ENCODE measurements at regions not wholly inside any gene's neighbourhood (a gene's known extent, or its start where the extent isn't known, plus 50 kb on each side); places are given as distances from the start of the nearest gene placed in this dataset.
A peak's percentile ranks its signal among the peaks of the same experiment; 100 is the strongest.
"Not testable (repeated sequence)": the region's sequence is repeated elsewhere in the genome, so short reads cannot be mapped to it uniquely, and the experiment has no call there.

GRCh38 chr5:152456815-152457443 is 51.9 kb upstream of the NMUR2 start:
- DNase-seq: no peak

DNA sequence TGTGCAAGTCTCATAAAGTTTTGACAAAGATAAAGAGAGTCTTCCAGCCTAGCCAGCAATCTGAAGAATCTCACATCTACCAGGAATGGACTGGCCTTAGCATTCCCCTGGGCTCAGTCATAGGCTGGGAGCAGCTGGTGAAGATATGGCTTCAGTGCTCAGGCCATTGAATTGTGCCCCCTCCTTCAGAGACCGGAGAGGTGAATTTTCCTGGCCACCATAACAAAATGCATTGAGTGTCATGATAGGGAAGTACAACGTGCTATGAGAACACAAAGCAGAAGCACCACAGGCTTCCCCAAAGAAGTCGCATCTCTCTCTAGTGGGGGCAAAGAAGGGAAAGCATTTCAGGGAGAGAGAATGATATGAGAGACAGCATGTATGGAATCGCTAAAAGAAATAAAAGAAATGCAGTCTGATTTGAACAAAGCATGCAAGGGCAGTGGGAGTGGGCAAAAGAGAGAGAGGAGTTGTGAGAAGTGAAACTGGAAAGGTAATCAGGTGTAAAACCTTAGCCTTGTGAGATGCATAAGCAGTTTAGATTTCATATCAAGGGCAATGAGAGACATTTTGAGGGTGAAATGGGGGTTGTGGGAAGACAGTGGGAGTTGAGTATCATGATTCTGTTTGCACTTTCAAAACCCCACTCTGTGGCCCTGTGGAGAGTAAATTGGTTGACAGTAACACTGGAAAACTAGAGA is 57.1 kb upstream of the NMUR2 start:
- no peak for DNase-seq

DNA sequence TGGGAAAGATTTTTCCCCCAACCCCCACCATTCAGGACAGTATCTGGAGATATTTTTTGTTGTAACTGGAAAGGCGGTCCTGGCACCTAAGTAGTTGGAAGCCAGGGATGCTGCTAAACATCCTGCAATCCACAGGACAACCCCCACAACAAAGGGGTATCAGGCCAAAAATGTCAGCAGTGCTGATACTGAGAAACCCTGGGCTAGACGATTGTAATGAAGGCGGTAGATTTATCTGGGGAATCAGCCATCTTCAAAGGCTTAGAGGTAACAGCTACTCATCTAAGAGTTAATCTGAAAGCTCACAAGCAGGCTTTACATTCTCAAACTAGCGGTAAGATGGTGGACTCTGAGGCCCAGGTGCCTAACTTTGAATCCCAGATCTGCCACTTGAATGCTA is 59.0 kb upstream of the NMUR2 start:
- no peak for DNase-seq

- no peak for DNase-seq
Observed at GRCh38 chr5:152465140-152465539, 60.1 kb upstream of the NMUR2 start.

DNA sequence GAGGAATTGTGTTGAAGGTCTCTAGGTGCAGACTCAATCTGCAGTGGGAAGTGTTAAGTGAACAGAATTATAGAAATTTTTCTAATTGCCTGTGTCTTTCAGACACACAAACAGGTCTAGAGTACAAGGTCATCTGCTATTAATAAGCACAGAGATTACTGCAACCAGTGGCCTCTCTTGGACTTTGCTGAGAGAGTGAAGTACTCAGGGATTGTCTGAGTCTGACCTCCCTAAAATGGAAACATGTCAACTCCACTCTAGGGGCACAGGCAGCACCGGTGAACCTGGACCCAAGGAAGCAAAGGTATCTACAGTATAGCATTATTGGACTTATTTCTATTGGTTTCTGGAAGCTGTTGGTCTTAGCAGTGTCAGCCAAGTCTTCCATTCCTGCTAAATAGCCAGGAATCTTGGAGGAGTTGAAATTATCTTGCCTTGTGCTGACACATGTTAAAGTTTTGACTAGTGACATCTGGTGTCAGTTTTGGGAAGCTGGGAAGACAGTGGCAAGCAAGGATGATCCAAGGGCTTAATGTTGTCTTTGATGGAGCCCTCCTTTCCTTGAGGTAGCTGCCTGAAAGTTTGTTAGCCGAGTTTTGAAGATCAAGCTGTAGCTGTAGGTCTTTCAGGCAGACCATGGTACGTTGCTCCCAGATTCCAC is 61.1 kb upstream of the NMUR2 start:
- DNase-seq: no peak

DNA sequence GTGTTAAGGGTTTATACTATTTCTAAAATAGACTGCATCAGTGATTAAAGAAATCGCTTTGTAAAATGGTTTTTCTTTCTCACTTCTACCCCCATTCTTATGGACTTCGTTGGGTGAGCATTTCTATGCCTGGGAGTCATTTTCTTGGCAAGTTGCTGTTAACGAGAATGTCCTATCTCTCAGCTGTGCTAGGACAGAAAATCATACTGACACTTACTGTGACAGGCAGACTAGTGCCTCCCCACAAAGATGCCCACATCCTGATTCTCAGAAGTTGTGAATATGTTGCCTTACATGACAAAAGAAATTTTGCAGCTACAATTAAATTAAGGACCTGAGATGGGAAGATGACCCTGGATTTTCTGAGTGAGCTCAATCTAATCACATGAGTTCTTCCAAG is 65.1 kb upstream of the NMUR2 start:
- no peak for DNase-seq

DNA sequence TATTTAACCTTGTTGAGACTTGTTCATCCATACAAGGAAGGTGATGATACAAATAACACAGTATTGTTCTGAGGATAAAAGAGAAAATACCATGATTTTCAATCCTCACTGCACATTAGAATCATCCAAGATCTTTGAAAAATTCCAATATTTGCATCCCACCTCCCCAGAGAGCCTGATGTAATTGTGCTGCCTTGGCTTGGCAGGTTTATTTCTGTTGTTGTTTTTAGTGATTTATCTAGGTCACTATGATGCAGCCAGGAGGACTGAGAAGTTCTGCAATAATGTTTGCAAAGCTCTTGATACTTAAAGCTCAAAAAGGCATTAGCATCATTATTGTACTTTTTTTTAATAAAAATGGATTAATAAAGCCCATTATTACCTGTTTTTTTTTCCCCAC is 67.0 kb upstream of the NMUR2 start:
- DNase-seq: no peak

DNA sequence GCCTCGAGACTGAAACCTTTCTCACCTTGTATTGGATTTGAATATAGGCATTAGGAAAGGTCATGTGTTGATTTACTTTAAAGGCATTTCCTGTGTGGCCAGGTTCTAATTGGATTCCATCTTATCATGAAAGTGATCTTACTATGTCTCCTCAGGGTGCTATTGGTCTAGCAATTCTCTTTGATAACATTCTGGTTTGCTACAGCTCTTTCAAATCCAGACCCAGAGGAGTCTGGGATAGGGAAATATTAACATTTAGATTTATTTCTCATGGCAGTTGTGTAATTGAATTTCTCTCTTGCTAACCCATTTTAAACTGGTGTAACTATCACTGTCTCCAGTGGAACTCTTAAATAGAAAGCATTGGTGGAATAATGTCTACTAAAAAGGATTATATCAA is 69.9 kb upstream of the NMUR2 start:
- no peak for DNase-seq

DNA sequence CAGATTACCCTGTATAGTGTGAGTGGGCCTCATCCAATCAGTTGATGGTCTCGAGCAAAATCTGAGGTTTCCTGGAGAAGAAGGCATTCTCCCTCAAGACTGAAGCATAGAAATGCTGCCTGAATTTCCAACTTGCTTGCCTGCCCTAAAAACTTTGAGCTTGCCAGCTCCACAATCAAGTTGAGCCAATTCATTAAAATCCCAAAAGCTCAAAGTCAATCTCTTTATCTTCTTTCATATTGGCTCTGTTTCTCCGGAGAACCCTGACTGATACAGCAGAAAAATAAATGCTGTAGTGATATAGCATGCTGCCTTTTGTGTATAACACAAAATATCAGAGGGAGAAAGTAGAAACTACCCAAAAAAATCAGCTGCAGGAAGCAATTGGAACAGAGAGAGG is 72.5 kb upstream of the NMUR2 start:
- DNase-seq: no peak

GRCh38 chr5:152479866-152480265 is 74.8 kb upstream of the NMUR2 start:
- DNase-seq: not testable (repeated sequence)

DNA sequence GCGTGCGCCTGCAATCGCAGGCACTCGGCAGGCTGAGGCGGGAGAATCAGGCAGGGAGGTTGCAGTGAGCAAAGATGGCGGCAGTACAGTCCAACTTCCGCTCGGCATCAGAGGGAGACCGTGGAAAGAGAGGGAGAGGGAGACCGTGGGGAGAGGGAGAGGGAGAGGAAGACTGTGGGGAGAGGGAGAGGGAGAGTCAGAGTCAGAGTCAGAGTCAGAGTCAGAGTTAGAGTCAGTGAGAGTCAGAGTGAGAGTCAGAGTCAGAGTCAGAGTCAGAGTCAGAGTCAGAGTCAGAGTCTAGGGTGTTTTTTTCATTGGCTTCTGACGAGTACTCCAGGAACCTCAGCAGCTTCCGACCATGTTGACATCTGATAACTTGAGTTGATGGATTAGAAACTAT is 75.6 kb upstream of the NMUR2 start:
- DNase-seq: not testable (repeated sequence)

DNA sequence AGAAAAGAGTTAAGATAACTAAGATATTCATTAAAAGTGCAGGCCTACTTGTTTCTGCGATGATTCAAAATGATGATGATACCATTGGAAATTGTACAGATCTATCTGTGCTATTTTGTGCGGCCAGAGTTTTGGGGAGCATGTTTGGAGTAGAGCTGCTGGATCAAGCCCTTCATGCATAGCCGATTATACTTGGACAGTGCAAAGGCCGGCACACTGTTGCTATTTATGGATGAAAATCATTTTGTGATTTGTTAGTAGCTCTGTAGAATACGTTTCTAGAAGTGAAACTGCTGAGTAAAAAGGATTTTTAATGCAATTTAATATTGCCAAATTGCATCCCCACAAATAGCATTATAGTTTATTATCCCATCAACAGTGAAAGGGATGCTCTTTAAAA is 82.1 kb upstream of the NMUR2 start:
- no peak for DNase-seq

DNA sequence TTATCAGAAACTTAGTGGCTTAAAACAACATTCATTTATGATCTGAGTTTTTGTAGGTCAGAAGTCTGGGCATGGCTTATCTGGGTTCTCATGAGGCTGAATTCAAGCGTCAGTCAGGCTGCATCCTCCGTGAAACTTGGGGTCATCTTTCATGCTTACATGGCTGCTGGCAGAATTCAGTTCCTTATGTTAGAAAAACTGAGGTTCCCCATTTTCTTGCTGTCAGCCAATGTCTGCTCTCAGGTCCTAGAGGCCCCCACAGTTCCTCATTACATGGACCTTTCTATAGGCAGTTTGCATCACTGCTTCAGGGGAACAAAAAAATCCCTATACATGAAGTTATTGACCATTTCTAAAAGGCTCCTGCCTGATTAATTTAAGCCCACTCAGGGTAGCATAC is 83.8 kb upstream of the NMUR2 start:
- DNase-seq: no peak

- no peak for DNase-seq
Observed at GRCh38 chr5:152499814-152500535, 94.9 kb upstream of the NMUR2 start.

- DNase-seq: no peak
Observed at GRCh38 chr5:152501294-152501693, 96.2 kb upstream of the NMUR2 start.

- no peak for DNase-seq
Observed at GRCh38 chr5:152503206-152503605, 98.1 kb upstream of the NMUR2 start.

DNA sequence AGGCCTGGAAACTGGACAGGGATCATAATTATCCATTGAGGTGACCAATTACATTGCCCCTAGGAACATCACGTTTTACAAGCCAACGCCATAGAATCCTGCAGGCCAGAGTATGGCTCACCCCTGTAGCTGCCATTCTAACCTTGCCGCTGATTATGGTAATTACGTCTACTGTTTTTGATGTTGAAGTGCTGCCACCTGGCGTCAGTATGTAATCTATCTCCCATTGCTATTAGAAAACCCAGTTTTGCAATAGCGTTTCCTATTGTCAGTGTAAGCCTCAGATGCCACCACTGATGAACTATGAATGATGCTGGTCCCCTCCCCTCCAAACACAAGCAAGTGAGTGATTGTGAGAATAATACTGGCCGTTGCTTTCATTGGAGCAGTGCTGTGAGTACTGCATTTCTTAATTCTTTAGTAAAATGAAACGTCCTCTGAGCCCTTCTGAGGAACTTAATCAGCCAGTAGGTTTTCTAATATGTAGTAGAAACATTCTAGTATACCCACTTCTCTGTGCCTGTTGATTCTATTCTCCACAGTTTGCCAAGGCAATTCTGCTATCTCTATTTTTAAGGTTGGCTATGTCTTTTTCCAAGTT is 100.5 kb upstream of the NMUR2 start:
- peak; percentile 17 for DNase-seq

DNA sequence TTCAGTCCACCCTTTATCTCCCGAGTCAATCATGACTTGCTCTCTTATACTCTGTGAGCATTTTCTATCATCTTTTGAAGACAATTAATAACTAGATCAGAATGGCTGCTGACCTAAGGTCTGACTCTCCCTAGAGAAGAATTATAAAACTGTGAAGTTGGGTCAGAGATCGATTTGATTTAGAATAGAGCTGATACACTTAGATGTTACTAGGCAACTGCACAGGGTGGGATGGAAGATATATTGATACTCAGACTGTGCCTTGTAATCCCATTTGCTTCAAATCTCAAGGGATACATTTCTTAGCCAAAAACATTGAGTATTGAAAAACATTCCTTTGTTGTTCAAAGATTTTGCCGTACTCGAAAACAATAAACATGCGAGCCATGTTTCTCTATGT is 106.0 kb upstream of the NMUR2 start:
- no peak for DNase-seq

DNA sequence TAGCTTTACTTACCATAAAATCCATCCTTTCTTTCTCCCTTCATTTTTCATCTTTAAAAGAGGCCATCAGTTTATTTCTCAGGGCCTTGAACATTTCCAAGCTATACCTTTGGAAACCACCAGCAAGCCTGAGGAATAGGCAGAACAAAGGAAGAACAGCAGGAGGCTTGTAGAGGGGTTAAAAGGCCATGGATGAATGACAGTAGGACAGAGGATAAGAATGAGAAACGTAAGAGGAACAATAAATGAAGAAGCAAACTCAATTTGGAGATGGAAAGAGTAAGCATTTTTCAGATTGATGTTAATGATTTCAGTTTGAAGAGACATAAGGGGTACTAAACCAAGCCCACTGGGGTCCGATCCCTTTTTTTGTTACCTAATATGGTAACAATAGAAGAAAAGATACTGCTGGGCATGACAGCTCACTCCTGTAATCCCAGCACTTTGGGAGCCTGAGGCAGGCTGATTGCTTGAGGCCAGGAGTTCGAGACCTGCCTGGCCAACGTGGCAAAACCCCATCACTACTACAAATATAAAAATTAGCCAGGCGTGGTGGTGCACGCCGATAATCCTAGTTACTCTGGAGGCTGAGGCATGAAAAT is 106.6 kb upstream of the NMUR2 start:
- no peak for DNase-seq

- DNase-seq: no peak
Observed at GRCh38 chr5:152514827-152515397, 109.8 kb upstream of the NMUR2 start.

- no peak for DNase-seq
Observed at GRCh38 chr5:152523964-152524363, 118.9 kb upstream of the NMUR2 start.
